ENCODE measurements at regions not wholly inside any gene's neighbourhood (a gene's known extent, or its start where the extent isn't known, plus 50 kb on each side); places are given as distances from the start of the nearest gene placed in this dataset.

DNA sequence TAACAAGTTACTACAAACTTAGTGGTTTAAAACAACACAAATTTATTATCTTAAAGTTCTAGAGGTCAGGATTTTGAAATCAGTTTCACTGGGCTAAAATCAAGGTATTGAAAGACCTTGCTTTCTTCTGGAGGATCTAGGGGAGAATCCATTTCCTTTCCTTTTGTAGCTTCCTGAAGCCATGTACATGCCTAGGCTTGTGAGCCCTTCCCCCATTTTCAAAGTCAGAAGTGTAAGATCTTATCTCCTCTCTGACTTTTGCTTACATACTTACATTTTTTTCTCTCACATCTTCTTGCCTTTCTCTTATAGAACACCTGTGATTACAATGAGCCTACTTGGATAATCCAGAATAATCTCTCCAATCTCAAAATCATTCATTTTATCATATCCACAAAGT, 78.7 kb upstream of the MBOAT2 start:
- no peak for DNase-seq (ENCODE audit: low spot score)

DNA sequence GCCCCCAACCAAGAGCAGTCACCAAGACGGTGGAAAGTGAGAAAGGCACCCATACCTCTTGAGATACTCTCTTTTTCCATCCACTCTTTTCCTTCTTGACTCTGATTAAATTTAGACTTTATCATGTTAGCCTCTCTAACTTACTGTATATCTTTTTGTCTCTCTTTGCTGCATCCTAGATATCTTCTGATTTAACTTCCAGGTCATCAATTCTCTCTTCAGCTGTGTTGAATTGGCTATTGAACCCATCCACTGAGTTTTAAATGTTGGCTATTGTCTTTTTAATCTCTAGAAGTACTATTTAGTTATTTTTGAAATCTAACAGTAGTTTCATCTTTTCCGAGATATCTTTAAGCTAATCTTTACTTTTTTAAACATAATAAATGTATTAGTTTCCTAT, 78.3 kb upstream of the MBOAT2 start:
- DNase-seq (ENCODE audit: low spot score): no peak

DNA sequence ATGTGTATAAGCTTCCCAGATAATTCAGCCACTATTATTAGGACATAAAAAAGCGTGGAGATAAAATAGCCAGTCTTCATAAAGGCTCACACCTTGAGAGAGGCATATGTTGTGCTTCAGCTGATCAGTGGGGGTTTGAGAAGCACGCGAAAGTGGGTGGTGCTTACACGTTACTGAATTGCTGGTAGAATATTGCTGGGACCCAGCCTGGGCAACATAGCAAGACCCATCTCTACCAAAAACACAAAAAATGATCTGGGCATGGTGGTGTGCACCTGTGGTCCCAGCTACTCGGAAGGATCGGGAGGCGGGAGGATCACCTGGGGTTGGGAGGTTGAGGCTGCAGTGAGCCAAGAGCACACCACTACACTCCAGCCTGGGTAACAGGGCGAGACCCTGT, 74.9 kb upstream of the MBOAT2 start:
- no peak for DNase-seq (ENCODE audit: low spot score)

DNA sequence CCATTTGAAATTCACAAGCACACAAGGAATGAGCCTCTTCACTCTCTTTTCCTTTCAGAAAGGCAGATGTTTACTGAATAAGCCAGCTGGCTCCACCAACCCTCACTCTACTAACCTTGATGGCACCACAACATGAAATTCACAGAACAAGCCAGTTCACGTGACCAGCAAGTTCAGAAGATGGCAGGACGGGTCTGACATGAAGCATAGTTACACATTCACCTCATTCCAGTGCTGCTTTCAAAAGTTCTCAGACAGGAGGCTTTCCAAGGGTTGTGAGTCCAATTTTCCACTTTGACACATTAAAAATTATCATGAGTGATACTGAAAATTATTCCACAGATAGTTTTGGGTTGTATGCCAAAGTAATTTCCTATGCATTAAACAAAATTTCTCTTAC, 74.2 kb upstream of the MBOAT2 start:
- no peak for DNase-seq (ENCODE audit: low spot score)

DNA sequence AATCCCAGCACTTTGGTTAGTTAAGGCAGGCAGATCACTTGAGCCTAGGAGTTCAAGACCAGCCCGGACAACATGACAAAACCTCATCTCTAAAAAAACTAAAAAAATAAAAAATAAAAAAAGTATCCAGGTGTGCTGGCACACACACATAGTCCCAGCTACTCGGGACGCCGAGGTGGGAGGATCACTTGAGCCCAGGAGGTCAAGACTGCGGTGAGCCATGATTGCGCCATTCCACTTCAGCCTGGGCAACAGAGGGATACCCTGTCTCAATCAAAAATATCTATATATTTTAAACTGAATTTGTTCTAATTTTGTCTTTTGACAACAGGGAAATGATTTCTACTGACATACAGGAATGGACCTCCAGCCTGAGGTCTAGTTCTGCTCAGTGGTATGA, 73.3 kb upstream of the MBOAT2 start:
- DNase-seq (ENCODE audit: low spot score): no peak

DNA sequence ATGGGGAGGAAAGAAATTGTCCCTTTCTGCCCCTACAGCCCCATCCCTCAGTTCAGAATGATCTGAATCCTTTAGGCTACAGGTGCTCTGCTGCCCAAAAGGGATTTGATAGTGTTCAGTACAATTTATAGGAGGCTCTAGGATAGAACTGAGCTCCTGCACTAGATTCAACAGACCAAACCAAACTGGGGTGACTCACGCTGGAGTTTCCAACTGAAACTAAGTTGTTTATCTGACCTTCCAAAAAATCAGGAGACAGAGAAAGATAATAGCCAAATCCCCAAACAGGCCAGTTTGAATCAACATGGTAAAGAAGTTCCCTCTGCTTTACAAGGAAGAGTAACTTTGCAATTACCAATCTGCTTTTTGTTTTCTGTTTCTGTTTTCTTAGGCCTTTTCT, 72.7 kb upstream of the MBOAT2 start:
- DNase-seq (ENCODE audit: low spot score): no peak

DNA sequence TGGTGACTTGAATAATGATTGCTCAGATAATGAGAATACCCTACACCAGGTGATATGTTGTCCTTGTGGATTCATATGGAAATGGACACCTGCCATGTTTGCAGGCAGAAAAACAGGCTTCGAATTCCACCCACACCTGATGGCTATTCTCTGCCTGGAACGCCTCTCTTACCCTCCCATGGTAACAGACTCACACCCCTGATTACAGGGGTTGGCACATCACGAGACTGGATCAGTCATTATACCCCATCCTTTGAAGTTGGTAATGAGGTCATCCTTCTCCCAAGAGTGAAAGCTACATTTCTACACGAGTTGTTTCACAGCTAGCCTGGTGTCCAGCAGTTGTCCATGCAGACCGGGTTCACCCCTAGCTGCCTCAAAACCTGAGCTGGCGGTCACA, 71.4 kb upstream of the MBOAT2 start:
- no peak for DNase-seq (ENCODE audit: low spot score)

DNA sequence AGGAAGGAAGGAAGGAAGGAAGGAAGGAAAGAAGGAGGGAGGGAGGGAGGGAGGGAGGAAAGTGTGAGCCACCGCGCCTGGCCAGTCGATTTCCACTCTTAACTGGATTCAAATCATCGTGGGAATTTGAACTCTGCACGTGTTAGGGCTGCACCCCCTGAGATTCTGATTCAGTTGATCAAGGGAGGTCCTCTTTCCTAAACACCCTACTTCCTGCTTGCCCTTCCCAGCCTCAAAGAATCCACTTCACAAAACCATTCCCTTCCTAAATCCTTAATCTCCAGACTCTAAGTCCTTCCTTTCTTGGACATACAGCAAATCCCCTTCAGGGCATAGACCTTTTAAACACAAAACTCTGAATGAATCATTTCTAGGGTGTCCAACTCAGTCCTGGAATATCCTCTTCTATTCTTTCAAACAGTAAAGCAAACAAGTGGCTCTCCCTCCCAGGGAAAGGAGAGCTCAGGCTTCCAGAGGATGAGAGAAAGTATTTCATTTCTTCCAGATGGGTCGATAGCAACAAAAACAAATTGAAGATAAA, 68.2 kb upstream of the MBOAT2 start:
- no peak for DNase-seq (ENCODE audit: low spot score)

DNA sequence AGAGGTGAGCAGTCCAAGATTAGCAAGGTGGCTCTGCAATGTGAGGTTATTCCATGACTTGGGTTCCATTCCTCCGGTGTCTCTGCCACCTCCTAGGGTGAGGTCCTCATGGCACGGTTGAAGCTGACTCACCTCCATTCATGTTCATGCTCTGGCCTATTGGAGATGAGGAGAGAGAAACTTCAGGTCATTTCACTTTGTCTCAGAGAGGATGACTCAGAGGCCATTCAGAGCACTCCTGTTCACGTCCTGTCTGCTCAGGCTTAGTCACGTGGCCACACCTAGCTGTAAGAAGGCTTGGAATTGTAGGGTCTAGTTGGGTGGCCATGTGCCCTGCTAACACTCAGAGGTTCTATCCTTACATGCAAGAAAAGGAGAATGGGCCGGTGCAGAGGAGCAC, 67.5 kb upstream of the MBOAT2 start:
- no peak for DNase-seq (ENCODE audit: low spot score)

DNA sequence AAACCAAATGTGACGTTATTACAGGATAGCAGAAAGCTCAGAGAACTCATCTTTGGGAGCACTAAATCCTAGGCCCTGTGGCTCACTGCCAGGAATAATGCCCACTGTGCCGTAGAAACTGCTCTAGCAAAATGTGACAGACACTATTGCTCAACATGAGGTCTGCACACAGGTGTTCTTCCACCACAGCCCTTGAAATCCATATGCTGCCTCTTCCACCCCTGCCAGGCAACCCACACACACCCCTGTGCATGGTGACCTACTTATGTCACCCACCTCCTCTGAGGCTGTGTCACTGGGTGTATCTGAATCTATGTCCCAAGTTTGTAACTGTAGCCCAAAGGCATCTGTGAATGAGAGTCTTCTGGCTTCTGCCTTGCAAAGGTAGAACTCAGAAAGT, 66.1 kb upstream of the MBOAT2 start:
- DNase-seq (ENCODE audit: low spot score): no peak

DNA sequence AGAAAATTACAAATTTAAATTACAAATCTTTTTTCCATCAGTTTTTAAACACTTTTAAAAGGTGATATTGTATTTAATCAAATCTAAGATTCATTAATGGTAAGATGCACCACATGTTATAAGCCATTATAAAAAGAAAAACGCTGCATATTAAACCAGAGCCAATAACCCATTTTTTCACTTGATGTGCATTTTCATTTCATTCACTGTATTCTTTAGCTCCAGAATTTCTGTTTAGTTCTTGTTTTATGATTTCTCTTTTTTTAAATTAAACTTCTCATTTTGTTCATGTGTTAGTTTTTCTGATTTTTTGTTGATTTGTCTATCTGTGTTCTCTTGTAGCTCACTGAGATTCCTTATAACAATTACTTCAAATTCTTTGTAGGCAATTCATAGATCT, 62.4 kb upstream of the MBOAT2 start:
- no peak for DNase-seq (ENCODE audit: low spot score)

DNA sequence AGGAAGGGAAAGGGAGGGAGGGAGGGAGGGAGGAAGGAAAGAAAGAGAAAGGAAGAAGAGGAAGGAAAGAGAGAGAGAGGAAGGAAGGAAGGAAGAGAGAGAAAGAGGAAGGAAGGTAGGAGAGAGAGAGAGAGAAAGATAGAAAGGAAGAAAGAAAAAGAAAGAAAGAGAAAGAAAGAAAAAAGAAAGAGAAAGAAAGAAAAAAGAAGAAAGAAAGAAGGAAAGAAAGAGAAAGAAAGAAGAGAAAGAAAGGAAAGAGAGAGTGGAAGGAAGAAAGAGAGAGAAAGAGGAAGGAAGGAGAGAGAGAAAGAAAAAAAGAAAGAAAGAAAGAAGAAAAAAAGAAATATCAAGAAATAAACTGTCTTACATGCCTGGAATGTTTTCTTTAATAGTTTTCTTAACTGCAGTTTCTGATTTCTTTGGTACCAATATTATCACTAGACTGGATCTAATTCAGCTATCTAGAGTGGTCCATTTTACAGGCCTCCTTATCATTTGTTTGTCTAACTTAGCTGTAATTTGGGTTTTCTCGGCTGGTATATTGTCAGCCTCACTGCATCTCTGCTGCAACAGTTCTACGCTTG, 59.6 kb upstream of the MBOAT2 start:
- DNase-seq (ENCODE audit: low spot score): no peak

DNA sequence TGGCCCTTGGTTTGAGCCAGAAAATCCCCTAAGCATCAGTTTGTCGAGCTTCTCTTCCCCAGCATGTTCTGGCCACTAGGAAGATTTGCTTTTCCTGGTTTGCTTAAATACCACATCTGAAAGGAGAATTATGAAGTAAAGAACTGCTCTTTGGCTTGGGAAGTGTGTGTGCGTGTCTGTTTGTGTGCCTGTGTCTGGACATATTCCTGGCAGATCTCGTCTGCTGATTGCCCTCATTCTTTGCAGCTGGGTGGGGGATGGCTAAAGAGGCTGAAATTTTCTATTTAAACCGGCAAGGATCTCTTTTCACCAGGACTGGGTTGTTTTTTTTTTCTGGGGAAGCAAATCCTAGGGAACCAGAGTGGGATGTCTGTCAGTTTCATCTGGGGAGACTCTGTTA, 57.3 kb upstream of the MBOAT2 start:
- no peak for DNase-seq (ENCODE audit: low spot score)

DNA sequence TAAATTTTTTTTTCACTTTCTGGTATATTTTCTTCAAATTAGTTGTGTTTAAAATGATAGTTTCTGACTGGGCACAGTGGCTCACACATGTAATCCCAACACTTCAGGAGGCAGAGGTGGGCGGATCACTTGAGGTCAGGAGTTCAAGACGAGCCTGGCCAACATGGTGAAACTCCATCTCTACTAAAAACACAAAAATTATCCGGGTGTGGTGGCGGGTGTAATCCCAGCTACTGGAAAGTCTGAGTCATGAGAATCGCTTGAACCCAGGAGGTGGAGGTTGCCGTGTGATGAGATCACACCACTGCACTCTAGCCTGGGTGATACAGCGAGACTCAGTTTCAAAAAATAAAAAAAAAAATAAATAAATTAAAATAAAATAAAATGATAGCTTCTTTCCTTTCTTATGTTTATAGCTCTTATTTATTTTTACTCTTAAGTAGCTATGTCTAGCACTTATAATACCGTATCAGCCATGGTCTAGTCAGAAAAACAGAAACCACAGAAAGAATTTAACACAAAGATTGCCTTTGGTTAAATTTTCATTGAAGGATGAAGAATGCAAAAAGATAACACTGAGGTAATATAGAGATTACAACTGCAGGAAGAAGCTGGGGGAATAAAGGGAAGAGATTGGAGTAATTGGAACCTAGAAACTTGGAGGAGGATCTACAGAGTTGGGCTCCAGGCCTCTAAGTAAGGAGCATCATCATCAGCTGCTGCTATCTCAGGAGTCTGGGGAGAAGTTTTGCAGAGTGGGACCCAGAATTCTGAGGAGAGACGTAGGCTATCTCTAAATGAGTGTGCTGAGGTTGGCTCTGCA, 54.7 kb upstream of the MBOAT2 start:
- no peak for DNase-seq (ENCODE audit: low spot score)

DNA sequence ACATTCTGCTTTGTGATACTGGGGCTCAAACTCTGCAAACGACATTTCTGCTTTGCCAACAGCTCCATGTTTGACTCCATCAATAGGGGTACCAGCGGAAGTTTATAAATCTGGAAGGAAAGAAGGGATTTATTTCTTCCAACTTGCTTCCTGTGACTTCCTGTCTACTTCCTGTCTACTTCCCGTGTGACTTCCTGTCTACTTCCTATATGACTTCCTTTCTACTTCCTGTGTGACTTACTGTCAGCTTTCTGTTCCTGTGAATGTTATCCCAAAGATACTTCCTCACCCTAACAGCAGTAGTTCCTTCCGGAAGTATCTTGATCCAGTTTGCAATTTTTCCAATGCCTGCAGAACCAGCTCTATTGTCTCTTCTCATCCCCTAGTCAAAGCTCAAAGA, 52.0 kb upstream of the MBOAT2 start:
- no peak for DNase-seq (ENCODE audit: low spot score)

DNA sequence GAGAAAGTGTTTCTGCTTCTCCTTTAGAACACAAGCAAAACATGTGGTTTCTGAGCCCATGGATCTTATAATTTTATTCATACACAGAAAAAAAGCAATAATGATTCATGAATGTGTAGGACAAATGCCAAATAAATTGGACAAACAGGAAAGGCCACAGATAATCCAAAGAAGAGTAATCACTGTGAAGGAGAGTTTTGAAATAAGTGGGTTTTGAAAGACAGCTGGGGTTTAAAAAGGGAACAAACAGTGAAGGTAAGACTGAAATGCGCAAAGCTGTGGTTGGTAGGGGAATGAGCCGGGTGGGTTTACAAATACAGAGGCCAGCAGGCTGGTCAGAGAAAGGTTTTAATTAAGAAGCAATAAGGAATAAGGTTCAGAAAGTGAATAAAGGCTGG, 50.0 kb upstream of the MBOAT2 start:
- DNase-seq (ENCODE audit: low spot score): no peak

Data from ureter (tissue), 1 donor.